Stimulated activated CD8-positive, alpha-beta memory T cell treated with anti-CD3 and anti-CD28 coated beads, Interleukin-15, amount 100 ng/mL, for 24 hours (primary cell): ENCODE measurements at regions not wholly inside any gene's neighbourhood (a gene's known extent, or its start where the extent isn't known, plus 50 kb on each side); places are given as distances from the start of the nearest gene placed in this dataset.

Experiments used
- DNase-seq: peaks from one replicate; pipeline ENCODE4 v3.0.0-alpha.2; 2020; ENCODE audit warnings: low read depth

GRCh38 chr2:219998714-219999227 lies 371.3 kb downstream of the SLC4A3 start:
- no peak for DNase-seq

- no peak for DNase-seq
Observed at GRCh38 chr2:220000080-220000479, 372.6 kb downstream of the SLC4A3 start.

- no peak for DNase-seq
Observed at GRCh38 chr2:220000586-220000985, 373.2 kb downstream of the SLC4A3 start.

GRCh38 chr2:220001751-220002150 lies 374.3 kb downstream of the SLC4A3 start:
- no peak for DNase-seq

- no peak for DNase-seq
Observed at GRCh38 chr2:220002251-220002650, 374.8 kb downstream of the SLC4A3 start.

GRCh38 chr2:220002699-220003098 lies 375.3 kb downstream of the SLC4A3 start:
- DNase-seq: no peak

- no peak for DNase-seq
Observed at GRCh38 chr2:220005362-220005761, 377.9 kb downstream of the SLC4A3 start.

- DNase-seq: no peak
Observed at GRCh38 chr2:220006152-220006621, 378.8 kb downstream of the SLC4A3 start.

- DNase-seq: no peak
Observed at GRCh38 chr2:220011859-220012258, 384.4 kb downstream of the SLC4A3 start.

GRCh38 chr2:220014961-220015360 lies 387.5 kb downstream of the SLC4A3 start:
- DNase-seq: no peak

GRCh38 chr2:220015576-220015975 lies 388.1 kb downstream of the SLC4A3 start:
- no peak for DNase-seq

GRCh38 chr2:220025207-220025606 lies 397.8 kb downstream of the SLC4A3 start:
- no peak for DNase-seq

- no peak for DNase-seq
Observed at GRCh38 chr2:220029013-220029412, 401.6 kb downstream of the SLC4A3 start.

GRCh38 chr2:220033546-220033945 lies 406.1 kb downstream of the SLC4A3 start:
- DNase-seq: no peak

GRCh38 chr2:220034426-220035130 lies 407.1 kb downstream of the SLC4A3 start:
- no peak for DNase-seq

GRCh38 chr2:220036431-220036830 lies 409.0 kb downstream of the SLC4A3 start:
- DNase-seq: no peak

- DNase-seq: no peak
Observed at GRCh38 chr2:220040346-220040745, 412.9 kb downstream of the SLC4A3 start.

GRCh38 chr2:220041447-220041846 lies 414.0 kb downstream of the SLC4A3 start:
- no peak for DNase-seq

GRCh38 chr2:220043155-220043989 lies 415.9 kb downstream of the SLC4A3 start:
- no peak for DNase-seq

GRCh38 chr2:220043990-220044335 lies 416.5 kb downstream of the SLC4A3 start:
- no peak for DNase-seq

GRCh38 chr2:220044383-220044782 lies 417.0 kb downstream of the SLC4A3 start:
- no peak for DNase-seq

GRCh38 chr2:220046507-220046906 lies 419.1 kb downstream of the SLC4A3 start:
- no peak for DNase-seq

- no peak for DNase-seq
Observed at GRCh38 chr2:220051716-220052115, 424.3 kb downstream of the SLC4A3 start.
